ENCODE measurements at regions not wholly inside any gene's neighbourhood (a gene's known extent, or its start where the extent isn't known, plus 50 kb on each side); places are given as distances from the start of the nearest gene placed in this dataset.

- TF ChIP-seq CTCF (IDR thresholded peaks at IDR 0.05; ENCODE audit: extremely low read depth in 1 of 2, insufficient read depth in 1 of 2, low read depth in 1 of 2, low read length in 2 of 2), result no peak
- no peak for TF ChIP-seq POLR2A (IDR thresholded peaks at IDR 0.05; ENCODE audit: low read depth, low read length)
Observed at GRCh38 chr5:34535944-34536623, 120.0 kb upstream of the RAI14 start.
